ENCODE measurements at regions not wholly inside any gene's neighbourhood (a gene's known extent, or its start where the extent isn't known, plus 50 kb on each side); places are given as distances from the start of the nearest gene placed in this dataset.
A peak's percentile ranks its signal among the peaks of the same experiment; 100 is the strongest.

GRCh38 chr16:85173146-85173980, 61.1 kb upstream of the CIBAR2 start:
- no peaks in the 10 kb centered on the region for H3K27me3 ChIP-seq (ENCODE audit: control insufficient read depth, insufficient read depth, low read length)
- CTCF ChIA-PET: no interaction called here
- no peaks in the 10 kb centered on the region for H3K9me3 ChIP-seq (ENCODE audit: control insufficient read depth, insufficient read depth, low read depth, low read length)
- BruUV-seq (replicated peaks): TSS peak; percentile 30
- in situ Hi-C loops (cut with HindIII; ENCODE audit: low pct_unique_long_range_greater_than_20kb, low sequenced_read_pairs): no loop called here
- intact Hi-C loops (cut with micrococcal nuclease; ENCODE audit: unreplicated experiment): no loop called here
- ATAC-seq (no peak), DNase-seq (ENCODE audit: low read depth, low spot score) (peak; percentile 25)
- POLR2A ChIA-PET: no interaction called here
- peaks cover 41% of the 10 kb centered on the region for H3K4me1 ChIP-seq (ENCODE audit: control insufficient read depth, insufficient read depth, low read length)
- peak overlapping the region; percentile 76 for H3K27ac ChIP-seq (ENCODE audit: low read length)
- TF ChIP-seq REST (IDR thresholded peaks at IDR 0.05; ENCODE audit: insufficient read depth in 1 of 2, low read depth in 2 of 2, low read length in 1 of 2) (no peak), SIN3A (IDR thresholded peaks at IDR 0.05; ENCODE audit: borderline replicate concordance, insufficient read depth, low read depth, low read length) (no peak), POLR2AphosphoS5 (IDR thresholded peaks at IDR 0.05; ENCODE audit: low read depth, low read length) (no peak), CTCF (IDR thresholded peaks at IDR 0.05) (no peak; the same call in 1 of the 2 replicates), TCF7L2 (IDR thresholded peaks at IDR 0.05; ENCODE audit: low read depth, low read length) (no peak)
- no peaks in the 10 kb centered on the region for H3K36me3 ChIP-seq (ENCODE audit: control insufficient read depth, insufficient read depth, low read length)
- peak overlapping the region; percentile 46 to 52 for H3K4me3 ChIP-seq (ENCODE audit: low read depth in 2 of 2, low read length in 2 of 2)

GRCh38 chr16:85173981-85174751, 61.9 kb upstream of the CIBAR2 start:
- BruUV-seq (replicated peaks): no TSS peak
- TF ChIP-seq SIN3A (IDR thresholded peaks at IDR 0.05; ENCODE audit: borderline replicate concordance, insufficient read depth, low read depth, low read length) (no peak), CTCF (IDR thresholded peaks at IDR 0.05) (no peak), TCF7L2 (IDR thresholded peaks at IDR 0.05; ENCODE audit: low read depth, low read length) (no peak), REST (IDR thresholded peaks at IDR 0.05; ENCODE audit: insufficient read depth in 1 of 2, low read depth in 2 of 2, low read length in 1 of 2) (no peak), POLR2AphosphoS5 (IDR thresholded peaks at IDR 0.05; ENCODE audit: low read depth, low read length) (no peak)
- peak overlapping the region; percentile 76 for H3K27ac ChIP-seq (ENCODE audit: low read length)
- ChIA-PET CTCF (no interaction called here), POLR2A (interaction anchor here (0.6 kb wide), 1 partner anchor 341 kb away, joined by 3 read pairs; no protein-coding TSS in a partner anchor)
- peak; percentile 24 for DNase-seq (ENCODE audit: low read depth, low spot score)
- no peaks in the 10 kb centered on the region for H3K36me3 ChIP-seq (ENCODE audit: control insufficient read depth, insufficient read depth, low read length)
- peak; percentile 57 for ATAC-seq
- H3K27me3 ChIP-seq (ENCODE audit: control insufficient read depth, insufficient read depth, low read length): no peaks in the 10 kb centered on the region
- peaks cover 38% of the 10 kb centered on the region for H3K4me1 ChIP-seq (ENCODE audit: control insufficient read depth, insufficient read depth, low read length)
- in situ Hi-C loops (cut with HindIII; ENCODE audit: low pct_unique_long_range_greater_than_20kb, low sequenced_read_pairs) (no loop called here), intact Hi-C loops (cut with micrococcal nuclease; ENCODE audit: unreplicated experiment) (no loop called here)
- H3K9me3 ChIP-seq (ENCODE audit: control insufficient read depth, insufficient read depth, low read depth, low read length): no peaks in the 10 kb centered on the region
- H3K4me3 ChIP-seq (ENCODE audit: low read depth in 2 of 2, low read length in 2 of 2): peak overlapping the region; percentile 45 to 46
